ENCODE measurements at regions not wholly inside any gene's neighbourhood (a gene's known extent, or its start where the extent isn't known, plus 50 kb on each side); places are given as distances from the start of the nearest gene placed in this dataset.

- no peak for TF ChIP-seq CTCF (IDR thresholded peaks at IDR 0.05; ENCODE audit: insufficient read depth, low read depth, low read length)
- TF ChIP-seq EZH2 (IDR thresholded peaks at IDR 0.05; ENCODE audit: insufficient read depth, low read length), result no peak
Measured at GRCh38 chr1:213531369-213532310, 456.1 kb upstream of the PROX1 start.
